ENCODE measurements at regions not wholly inside any gene's neighbourhood (a gene's known extent, or its start where the extent isn't known, plus 50 kb on each side); places are given as distances from the start of the nearest gene placed in this dataset.
"Not testable (repeated sequence)": the region's sequence is repeated elsewhere in the genome, so short reads cannot be mapped to it uniquely, and the experiment has no call there.

DNA sequence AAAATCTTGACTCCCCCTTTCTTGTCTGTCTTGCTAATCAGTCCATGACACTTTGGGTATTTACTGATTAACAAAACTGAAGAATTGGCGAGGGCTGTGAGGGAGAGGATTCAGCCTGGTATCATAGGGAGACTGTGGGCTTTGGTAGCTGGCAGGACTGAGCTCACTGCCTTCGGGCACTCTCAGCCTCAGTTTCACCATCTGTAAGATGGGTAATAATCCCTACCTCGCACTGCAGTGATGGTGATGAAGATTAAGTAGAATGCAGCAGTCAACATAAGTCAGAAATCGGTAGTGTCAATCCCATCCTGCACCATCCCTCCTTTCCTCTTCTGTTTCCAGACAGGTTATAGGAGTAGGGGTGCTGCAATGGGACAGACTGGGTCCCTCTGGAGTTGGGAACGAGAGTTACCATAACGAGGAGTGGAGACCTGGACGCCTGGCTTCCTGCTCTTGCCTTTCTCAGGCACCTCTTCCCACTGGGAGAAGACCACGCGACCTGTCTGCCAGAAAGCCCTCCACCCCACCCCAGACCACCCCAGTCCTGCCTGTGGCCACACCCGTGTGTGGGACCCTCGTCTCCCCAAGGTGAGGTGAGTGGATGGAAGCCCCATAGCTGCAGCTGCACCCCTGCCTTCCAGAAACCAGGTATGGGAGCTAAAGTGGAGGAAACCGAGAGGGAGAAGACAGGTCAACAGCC lies 99.1 kb downstream of the SNX5 start:
- DNase-seq (ENCODE audit: low spot score), result no peak
- H3K4me1 Mint-ChIP-seq (ENCODE audit: low read depth), result peaks cover 12% of the 10 kb centered on the region
- no peaks in the 10 kb centered on the region for H3K36me3 Mint-ChIP-seq (ENCODE audit: low read depth)
- intact Hi-C loops (cut with micrococcal nuclease), result no loop called here
- H3K9me3 Mint-ChIP-seq, result no peaks in the 10 kb centered on the region
- H3K27me3 Mint-ChIP-seq (ENCODE audit: low read depth), result peaks cover 29% of the 10 kb centered on the region
- H3K27ac Mint-ChIP-seq, result no peak overlapping the region
- no peak overlapping the region for H3K4me3 Mint-ChIP-seq (ENCODE audit: low read depth)

DNA sequence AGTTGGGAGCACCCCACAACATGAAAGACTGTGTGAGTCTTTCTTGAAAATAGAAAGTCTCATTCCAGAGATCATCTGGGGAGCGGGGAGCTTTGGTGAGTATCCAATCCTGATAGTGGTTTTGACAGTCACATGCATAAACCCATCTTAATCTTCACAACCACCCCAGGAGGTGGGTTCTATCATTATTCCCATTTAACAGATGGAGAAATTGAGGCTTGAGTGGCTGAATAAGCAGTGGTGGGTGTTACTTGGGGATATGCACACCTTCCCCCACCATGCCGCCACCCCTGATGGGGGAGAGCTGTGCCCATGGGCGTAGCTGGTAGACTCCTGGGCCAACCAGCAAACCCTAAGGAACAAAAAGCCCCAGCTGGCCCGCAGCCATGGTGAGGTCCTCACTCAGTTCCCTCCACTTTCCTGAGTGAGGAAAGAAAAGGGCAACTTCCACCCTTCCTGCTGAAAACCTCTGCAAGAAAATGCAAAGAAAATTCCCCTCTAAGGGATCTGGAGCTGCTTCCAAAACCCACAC lies 99.8 kb downstream of the SNX5 start:
- Mint-ChIP-seq H3K27me3 (ENCODE audit: low read depth) (peaks cover 29% of the 10 kb centered on the region), H3K9me3 (no peaks in the 10 kb centered on the region), H3K36me3 (ENCODE audit: low read depth) (no peaks in the 10 kb centered on the region), H3K4me1 (ENCODE audit: low read depth) (peaks cover 9% of the 10 kb centered on the region), H3K4me3 (ENCODE audit: low read depth) (no peak overlapping the region), H3K27ac (no peak overlapping the region)
- DNase-seq (ENCODE audit: low spot score), result no peak
- intact Hi-C loops (cut with micrococcal nuclease), result no loop called here

DNA sequence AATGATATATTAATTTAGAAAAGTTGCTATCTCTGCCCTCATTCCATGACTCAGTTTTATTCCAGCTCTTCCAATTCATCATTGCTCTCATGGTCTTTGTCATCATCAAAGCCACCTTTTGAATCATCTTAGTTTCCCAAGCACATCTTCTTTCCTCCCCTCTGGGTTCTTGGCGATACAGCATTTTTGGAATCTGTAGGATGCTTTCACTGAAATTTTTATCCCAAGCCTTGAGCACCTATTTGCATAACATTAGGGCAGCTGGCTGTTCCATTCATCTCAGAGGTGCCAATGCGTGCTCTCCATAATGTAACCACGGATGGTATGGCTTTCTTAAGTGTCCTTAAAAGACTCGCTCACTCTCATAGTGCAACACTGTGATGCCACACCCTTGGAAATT lies 100.4 kb downstream of the SNX5 start:
- Mint-ChIP-seq H3K36me3 (ENCODE audit: low read depth) (no peaks in the 10 kb centered on the region), H3K27me3 (ENCODE audit: low read depth) (peaks cover 29% of the 10 kb centered on the region), H3K4me1 (ENCODE audit: low read depth) (peaks cover 9% of the 10 kb centered on the region), H3K27ac (no peak overlapping the region), H3K4me3 (ENCODE audit: low read depth) (no peak overlapping the region), H3K9me3 (no peaks in the 10 kb centered on the region)
- intact Hi-C loops (cut with micrococcal nuclease), result no loop called here
- no peak for DNase-seq (ENCODE audit: low spot score)

DNA sequence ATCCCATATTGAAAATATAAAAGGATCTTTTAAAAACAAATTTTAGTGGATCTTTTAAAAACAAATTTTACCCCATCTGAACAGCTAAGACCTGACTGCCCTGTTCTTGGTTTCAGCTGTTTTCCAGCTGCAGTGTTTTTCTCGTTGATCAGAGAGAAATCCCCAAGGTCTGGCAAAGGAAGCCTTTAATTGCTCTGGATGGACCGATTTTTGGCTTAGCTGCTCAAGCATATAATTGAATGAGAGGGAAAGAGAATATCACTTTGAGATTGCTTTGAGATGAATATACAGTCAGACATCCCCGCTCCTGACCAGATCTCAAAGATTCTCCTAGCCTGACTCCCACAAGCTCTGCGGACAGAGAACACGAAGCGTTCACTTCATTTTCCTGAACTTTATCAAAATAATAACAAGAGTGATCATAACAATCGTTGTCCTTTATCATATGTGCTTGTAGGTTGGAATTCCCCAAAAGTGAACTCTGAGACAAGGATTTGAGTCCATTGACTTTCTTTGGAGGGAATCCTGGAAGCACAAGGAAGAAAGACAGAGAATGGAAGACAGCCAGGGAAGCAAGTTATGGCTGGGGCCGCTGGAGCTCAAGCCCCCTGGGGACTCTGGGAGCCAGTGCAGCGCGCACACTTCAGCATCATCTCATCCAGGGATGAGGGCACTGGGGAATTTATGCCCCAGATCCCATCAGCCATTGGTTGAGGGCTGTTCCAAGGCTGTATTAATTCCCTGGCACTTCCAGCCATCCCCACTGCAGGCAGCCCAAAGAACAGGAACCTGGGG lies 101.3 kb downstream of the SNX5 start:
- Mint-ChIP-seq H3K4me1 (ENCODE audit: low read depth) (peaks cover 8% of the 10 kb centered on the region), H3K36me3 (ENCODE audit: low read depth) (no peaks in the 10 kb centered on the region), H3K9me3 (no peaks in the 10 kb centered on the region), H3K27ac (no peak overlapping the region), H3K27me3 (ENCODE audit: low read depth) (peaks cover 32% of the 10 kb centered on the region), H3K4me3 (ENCODE audit: low read depth) (no peak overlapping the region)
- intact Hi-C loops (cut with micrococcal nuclease), result no loop called here
- no peak for DNase-seq (ENCODE audit: low spot score)

DNA sequence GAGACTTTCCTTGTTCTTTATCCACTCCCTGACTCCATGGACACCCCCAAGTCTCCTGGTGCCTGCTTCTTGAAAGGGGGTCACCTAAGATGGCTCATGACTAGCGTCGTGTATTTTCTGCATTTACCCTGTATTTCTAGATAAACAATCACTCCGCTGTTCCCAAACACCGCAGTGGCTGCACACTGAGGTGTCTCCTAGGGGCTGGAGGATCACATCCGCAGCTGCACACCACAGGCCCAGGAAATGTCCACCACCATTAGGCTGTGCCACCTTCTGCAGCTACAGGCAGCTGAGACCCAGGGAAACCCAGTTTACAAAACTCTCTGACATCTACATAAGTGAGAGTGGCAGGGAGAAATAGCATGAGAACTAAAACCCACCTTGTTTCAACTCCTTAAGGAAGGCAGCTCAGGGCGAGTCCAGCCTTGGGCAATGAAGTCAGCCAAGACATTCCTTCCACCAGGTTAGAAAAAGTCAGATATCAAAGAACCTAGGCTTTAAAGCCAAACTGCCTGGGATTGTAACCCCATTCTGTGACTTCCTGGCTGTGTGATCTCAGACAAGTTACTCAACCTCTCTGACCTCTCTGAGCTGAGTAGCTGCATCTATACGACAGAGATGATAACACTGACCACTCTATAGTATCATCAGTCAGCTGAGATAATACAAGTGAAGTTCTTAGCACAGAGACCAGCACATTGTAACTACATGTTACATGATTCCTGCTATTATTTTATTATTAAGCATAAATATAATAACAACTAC lies 102.2 kb downstream of the SNX5 start:
- peaks cover 2% of the 10 kb centered on the region for H3K4me1 Mint-ChIP-seq (ENCODE audit: low read depth)

DNA sequence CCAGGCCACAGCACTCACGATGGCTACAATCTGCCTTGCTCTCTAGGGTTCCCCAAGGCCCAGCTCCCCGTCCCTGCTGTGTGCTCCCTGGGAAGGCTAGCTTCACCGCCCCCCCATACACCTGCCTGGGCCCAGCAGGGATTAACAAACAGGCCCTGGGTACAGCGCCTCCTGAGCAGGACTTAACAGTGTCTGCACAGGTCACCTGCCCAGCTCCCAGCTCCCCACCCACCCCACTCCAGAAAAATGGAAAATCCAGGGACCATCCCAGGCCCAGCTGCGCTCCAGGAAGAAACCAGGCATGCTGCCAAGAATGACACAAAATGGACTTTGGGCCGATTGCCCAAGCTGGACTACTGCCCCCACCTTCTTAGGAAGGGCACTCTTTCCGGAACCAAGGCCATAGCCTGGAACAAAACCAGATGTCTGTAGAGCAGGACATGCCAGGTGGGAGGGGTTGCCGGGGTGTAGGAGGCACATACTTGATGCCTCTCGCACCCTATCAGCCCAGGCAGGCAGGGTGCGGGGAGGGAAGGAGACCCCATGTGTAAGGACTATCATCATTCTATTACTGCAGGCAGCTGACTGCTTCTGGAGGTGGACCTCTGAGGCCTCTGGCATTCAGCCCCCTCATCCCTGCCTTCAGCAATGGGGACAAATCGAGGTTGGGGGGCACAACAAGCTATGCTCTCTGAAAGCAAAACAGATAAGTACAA lies 104.9 kb downstream of the SNX5 start:
- no peaks in the 10 kb centered on the region for H3K36me3 Mint-ChIP-seq (ENCODE audit: low read depth)
- intact Hi-C loops (cut with micrococcal nuclease), result no loop called here
- H3K4me3 Mint-ChIP-seq (ENCODE audit: low read depth), result no peak overlapping the region
- peaks cover 13% of the 10 kb centered on the region for H3K4me1 Mint-ChIP-seq (ENCODE audit: low read depth)
- no peak overlapping the region for H3K27ac Mint-ChIP-seq
- no peaks in the 10 kb centered on the region for H3K9me3 Mint-ChIP-seq
- peaks cover 34% of the 10 kb centered on the region for H3K27me3 Mint-ChIP-seq (ENCODE audit: low read depth)
- DNase-seq (ENCODE audit: low spot score), result no peak

More for the DNA sequence above, 102.2 kb downstream of the SNX5 start:
- intact Hi-C loops (cut with micrococcal nuclease), result no loop called here
- Mint-ChIP-seq H3K27me3 (ENCODE audit: low read depth) (peaks cover 37% of the 10 kb centered on the region), H3K4me3 (ENCODE audit: low read depth) (no peak overlapping the region), H3K36me3 (ENCODE audit: low read depth) (no peaks in the 10 kb centered on the region), H3K27ac (no peak overlapping the region), H3K9me3 (no peaks in the 10 kb centered on the region)
- no peak for DNase-seq (ENCODE audit: low spot score)

DNA sequence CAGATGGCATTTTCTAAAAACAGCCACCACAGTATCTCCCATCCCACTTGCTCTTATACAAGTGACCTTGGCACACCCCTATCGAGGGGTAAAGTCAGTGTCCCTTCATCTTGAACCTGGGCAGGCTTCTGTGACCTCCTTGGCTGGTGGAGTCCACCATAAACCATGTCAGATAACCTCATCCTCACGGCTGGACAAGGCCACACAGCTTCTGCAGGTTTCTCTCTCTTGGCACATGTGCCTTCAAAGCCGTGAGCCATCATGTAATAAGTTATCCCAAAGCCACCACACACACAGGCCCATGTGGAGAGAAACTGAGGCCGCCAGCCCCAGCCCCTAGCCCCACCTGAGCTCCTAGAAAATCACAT lies 105.4 kb downstream of the SNX5 start:
- H3K27ac Mint-ChIP-seq, result no peak overlapping the region
- intact Hi-C loops (cut with micrococcal nuclease), result no loop called here
- H3K9me3 Mint-ChIP-seq, result no peaks in the 10 kb centered on the region

DNA sequence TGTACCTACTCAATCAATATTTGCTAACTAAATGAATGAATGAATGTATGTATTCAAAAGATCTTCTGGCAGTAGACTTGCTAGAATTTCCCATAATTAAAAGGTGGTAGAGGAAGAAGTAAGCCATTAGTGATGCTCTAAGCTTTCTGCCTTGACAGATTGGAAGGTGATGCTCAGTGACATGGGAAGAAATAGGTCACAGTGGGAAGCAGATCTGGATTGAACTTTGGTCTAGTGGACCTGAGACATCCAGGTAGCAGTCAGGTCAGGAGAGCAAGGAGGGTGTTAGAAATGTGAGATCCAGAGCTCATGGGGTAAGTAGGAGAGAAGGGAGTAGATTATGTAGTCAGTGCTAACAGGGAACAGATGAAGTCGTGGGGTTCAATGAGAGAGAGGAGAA lies 106.4 kb downstream of the SNX5 start:
- Mint-ChIP-seq H3K4me3 (ENCODE audit: low read depth) (no peak overlapping the region), H3K36me3 (ENCODE audit: low read depth) (no peaks in the 10 kb centered on the region), H3K27ac (no peak overlapping the region), H3K27me3 (ENCODE audit: low read depth) (peaks cover 25% of the 10 kb centered on the region), H3K9me3 (no peaks in the 10 kb centered on the region), H3K4me1 (ENCODE audit: low read depth) (peaks cover 22% of the 10 kb centered on the region)
- intact Hi-C loops (cut with micrococcal nuclease), result no loop called here
- no peak for DNase-seq (ENCODE audit: low spot score)

More for the DNA sequence above, 105.4 kb downstream of the SNX5 start:
- no peak for DNase-seq (ENCODE audit: low spot score)
- Mint-ChIP-seq H3K4me1 (ENCODE audit: low read depth) (peaks cover 17% of the 10 kb centered on the region), H3K27me3 (ENCODE audit: low read depth) (peaks cover 30% of the 10 kb centered on the region), H3K4me3 (ENCODE audit: low read depth) (no peak overlapping the region), H3K36me3 (ENCODE audit: low read depth) (no peaks in the 10 kb centered on the region)

DNA sequence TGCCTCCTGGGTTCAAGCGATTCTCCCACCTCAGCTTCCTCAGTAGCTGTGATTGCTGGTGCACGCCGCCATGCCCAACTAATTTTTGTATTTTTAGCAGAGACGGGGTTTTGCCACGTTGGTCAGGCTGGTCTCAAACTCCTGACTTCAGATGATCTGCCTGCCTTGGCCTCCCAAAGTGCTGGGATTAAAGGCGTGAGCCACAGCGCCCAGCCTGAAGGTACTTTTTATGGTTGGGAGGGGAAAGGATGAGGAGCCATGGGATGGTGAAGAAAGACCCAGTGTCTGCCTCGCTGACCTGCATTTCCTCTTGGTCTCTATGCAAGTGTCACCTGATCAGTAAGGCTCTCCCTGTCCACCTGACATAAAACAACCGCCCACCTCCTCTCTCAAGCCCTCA lies 107.0 kb downstream of the SNX5 start:
- H3K36me3 Mint-ChIP-seq (ENCODE audit: low read depth); H3K4me3 Mint-ChIP-seq (ENCODE audit: low read depth); H3K27ac Mint-ChIP-seq; H3K9me3 Mint-ChIP-seq; DNase-seq (ENCODE audit: low spot score); intact Hi-C loops (cut with micrococcal nuclease): not testable (repeated sequence)
- peaks cover 24% of the 10 kb centered on the region for H3K27me3 Mint-ChIP-seq (ENCODE audit: low read depth)
- H3K4me1 Mint-ChIP-seq (ENCODE audit: low read depth), result peaks cover 25% of the 10 kb centered on the region

DNA sequence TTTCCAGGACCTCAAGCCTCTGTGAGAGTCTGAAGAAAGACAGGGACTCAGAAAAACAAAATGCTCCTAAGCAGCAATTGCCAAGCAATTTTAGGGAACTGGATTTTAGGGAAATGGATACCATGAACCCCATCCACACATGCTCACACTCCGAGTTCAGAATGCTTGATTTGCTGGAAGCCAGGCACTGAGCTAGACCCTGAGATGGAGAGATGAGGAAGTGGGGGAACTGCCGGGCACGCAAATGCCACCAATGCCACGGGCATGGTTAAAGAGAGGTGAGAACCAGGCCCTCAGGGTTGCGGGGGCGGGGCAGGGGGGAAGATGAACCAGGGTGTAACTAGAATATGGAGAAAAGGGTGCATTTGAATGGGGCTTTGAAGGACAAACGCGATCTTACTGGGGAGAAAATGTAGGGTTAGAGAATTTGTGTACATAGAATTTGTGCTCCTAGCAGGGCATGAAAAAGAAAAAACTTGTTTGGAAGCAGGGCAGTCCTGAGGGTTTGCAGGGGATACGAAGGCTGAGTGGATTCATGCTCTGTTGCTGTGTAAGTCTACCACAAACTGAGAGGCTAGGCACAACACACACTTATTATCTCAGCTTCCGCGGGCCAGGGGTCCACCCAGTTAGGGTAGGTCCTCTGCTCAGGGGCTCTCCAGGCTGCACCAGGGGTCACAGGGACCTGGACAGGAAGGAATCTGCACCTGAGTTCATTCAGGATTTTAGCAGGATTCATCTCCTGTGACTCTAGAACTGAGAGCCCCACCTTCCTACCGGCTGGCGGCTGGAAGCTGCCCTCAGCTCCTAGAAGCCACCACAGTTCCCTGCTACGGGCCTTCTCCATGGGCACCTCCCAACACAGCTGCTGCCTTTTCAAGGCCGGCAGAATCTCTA lies 108.0 kb downstream of the SNX5 start:
- Mint-ChIP-seq H3K9me3 (no peaks in the 10 kb centered on the region), H3K4me1 (ENCODE audit: low read depth) (peaks cover 34% of the 10 kb centered on the region), H3K4me3 (ENCODE audit: low read depth) (no peak overlapping the region), H3K36me3 (ENCODE audit: low read depth) (no peaks in the 10 kb centered on the region), H3K27me3 (ENCODE audit: low read depth) (peaks cover 20% of the 10 kb centered on the region), H3K27ac (no peak overlapping the region)
- DNase-seq (ENCODE audit: low spot score), result no peak
- intact Hi-C loops (cut with micrococcal nuclease), result no loop called here

DNA sequence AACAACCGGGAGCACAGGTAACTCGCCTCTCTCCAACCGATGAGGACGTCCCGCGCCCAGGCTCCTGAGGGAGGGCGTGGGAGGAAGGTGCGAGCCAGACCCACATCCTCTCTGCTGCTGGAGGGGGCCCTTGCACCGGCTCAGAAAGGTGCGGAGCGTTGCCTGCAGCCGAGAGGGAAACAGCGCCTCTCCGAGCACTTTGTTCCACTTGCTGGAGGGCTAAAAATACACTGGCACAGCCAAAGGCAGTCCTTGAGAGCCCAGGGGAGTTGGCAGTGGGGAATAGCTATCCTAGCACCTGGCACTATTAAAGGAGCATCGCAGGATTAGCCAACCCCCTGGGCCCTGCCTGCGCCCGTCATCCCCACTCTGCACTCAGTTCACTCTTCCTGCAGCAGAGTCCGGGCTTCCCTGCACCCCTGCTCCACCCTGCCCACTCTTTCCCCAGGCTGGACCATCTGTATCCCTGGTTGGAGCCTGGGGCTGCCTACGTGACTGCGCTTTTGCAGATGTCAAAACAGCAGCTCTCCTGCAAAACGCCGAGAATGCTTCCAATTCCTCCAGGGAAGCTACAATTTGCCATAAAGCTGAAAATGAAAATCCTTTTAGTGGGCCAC lies 108.9 kb downstream of the SNX5 start:
- Mint-ChIP-seq H3K27ac (no peak overlapping the region), H3K4me1 (ENCODE audit: low read depth) (peaks cover 34% of the 10 kb centered on the region), H3K9me3 (no peaks in the 10 kb centered on the region), H3K27me3 (ENCODE audit: low read depth) (peaks cover 20% of the 10 kb centered on the region), H3K4me3 (ENCODE audit: low read depth) (no peak overlapping the region), H3K36me3 (ENCODE audit: low read depth) (no peaks in the 10 kb centered on the region)
- no peak for DNase-seq (ENCODE audit: low spot score)
- intact Hi-C loops (cut with micrococcal nuclease), result no loop called here
